ENCODE measurements at regions not wholly inside any gene's neighbourhood (a gene's known extent, or its start where the extent isn't known, plus 50 kb on each side); places are given as distances from the start of the nearest gene placed in this dataset.

DNA sequence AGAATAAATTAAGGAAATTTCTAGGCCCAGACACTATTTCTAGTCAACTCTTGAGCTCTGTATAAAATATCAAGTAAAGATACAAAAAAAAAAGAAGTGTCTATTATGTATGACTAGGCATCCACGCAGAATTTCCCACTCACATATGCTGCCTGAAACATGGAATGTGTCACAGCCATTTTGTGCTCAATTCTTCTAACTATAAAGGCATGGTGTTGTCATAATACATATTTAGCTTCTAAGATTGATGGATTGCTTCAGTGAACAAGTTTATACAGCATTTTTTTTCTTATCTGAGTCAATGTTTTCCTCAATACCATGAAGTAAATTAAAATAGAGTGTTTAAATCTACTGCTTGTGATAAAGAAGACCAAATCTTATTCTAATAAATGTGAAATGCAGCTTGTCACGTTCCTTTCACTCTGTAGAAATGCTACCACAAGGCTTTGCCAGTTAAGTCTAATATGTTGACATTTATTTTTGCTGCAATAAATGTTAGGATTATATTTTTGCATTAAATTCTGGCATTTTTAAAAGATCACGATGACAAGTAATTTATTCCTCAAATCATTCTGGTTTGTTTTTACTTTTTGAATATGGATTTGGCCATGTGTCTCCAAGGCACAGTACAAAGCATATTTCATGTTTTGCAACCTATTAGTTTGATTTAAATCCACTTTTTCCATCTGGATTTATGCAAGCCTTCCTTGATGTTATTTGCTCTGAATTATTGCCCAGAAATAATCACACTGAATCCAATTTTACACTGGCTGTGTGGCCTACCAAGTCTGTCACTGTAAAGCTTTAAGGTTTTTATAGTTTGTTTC is 1829.0 kb upstream of the PCDH7 start:
- no peak for DNase-seq

DNA sequence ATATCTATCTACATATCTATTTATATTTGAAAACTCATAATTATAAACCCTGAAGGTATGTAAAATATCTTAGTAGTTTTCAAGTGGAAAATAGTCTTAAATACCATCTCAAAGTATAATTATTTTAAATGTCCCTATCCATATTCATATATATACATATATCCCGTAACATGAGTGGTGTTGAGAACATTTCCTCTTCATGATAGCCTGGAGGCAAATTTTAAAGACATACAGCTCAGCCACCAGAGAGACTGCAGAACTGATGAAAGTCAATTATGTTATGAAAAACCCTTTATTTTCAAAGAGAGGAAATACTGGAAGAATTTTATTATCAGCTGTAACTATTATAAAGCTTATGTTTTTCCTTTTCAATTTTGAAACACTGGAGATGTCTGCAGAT is 1806.7 kb upstream of the PCDH7 start:
- DNase-seq, result no peak

GRCh38 chr4:28916585-28916984 is 1803.6 kb upstream of the PCDH7 start:
- DNase-seq, result no peak

GRCh38 chr4:28918871-28919270 is 1801.3 kb upstream of the PCDH7 start:
- no peak for DNase-seq

- no peak for DNase-seq
Observed at GRCh38 chr4:28921886-28922285, 1798.3 kb upstream of the PCDH7 start.

GRCh38 chr4:28926156-28926555 is 1794.0 kb upstream of the PCDH7 start:
- DNase-seq, result no peak

DNA sequence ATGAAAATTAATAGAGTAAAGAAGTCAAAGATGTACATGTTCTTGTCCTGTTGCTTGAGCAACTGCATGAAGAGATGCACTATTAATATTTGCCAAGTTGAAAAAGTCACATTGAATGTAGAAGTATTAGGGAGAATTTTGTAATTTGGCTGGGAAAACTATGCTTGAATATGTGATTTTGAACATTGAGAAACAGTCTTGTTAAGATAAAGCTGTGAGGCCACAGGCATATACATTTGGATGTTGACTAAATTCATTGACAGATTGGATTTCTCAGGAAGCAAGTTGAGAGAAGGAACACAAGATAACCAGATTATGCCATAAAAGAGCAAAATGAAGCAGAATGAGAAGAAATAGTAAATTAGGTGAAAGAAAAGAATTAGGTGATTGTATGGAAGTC is 1777.5 kb upstream of the PCDH7 start:
- DNase-seq, result no peak

DNA sequence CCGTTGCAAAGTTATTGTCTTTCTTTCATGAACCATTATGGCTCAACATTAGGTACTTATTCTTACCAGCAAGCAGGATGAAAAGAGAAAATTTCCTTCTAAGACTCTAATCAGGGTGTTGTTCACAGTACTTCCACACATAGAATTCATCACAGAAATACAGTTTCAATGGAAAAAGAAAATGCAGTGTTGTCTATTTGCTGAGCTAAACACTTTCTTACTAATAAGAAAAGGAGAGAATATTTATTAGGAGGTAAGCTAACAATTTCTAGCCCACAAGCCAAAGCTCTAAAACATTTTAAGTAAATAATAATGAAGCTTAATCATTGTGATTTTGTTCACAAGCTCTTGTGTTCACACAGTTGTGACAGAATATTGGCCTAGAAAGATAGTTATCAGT is 1772.8 kb upstream of the PCDH7 start:
- DNase-seq, result no peak

DNA sequence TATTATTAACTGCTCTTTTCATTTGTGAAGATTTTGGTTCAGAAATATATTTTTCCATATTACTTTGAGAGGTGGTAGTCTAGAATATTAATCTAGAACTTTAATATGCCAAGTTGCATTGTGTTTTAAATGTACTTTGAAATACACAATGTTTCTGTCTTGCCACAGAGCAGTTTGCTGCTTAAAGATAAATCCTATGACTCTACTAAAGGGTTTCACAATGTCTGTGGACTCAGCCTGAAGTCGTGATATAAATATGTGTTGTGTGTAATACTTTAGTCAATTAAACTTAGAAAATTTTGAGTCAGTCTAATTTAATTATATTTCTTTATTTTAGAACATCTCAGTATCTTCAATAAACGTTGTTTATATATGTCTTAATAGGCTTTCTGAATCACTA is 1771.7 kb upstream of the PCDH7 start:
- no peak for DNase-seq

GRCh38 chr4:28966982-28967381 is 1753.2 kb upstream of the PCDH7 start:
- no peak for DNase-seq

GRCh38 chr4:28973587-28974350 is 1746.4 kb upstream of the PCDH7 start:
- no peak for DNase-seq

DNA sequence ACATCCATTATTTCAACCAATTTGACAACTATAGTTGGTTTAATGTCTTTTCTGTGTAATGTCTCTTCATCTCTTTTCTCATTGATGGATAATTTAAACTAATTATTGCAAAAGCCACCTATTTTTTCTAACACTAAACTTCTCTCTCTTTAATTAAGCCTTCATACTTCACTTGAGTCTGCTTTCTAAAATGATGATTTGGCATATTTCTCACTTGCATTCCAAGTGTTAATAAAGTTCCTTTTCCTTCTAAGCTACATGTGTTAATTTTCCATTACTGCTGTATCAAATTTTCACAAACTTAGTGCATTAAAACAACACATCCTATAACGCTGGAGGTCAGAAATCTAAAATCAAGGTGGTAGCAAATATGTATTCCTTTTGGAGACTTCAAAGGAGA is 1743.8 kb upstream of the PCDH7 start:
- DNase-seq, result no peak

GRCh38 chr4:29002151-29002550 is 1718.0 kb upstream of the PCDH7 start:
- no peak for DNase-seq

DNA sequence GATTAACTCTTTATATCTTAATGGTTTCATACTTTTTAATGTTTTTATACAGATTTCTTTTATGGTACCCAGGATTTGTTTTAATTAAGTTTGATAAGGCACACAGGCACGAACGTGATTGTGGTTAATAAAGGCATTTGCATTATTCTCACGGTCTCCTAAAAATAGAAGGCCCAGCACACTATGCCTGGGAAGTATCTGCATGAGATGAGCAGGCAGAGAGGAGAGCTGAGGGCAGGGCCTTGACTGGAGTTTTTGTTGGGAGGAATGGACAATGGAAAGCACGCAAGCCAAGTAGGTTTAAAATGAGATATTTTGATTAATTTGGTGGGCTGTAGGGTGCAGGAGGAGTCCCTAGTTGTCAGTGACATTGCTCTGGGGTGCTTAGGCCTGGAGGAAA is 1714.3 kb upstream of the PCDH7 start:
- DNase-seq, result no peak

GRCh38 chr4:29009908-29010307 is 1710.3 kb upstream of the PCDH7 start:
- DNase-seq, result peak in 1 of 2 donors; percentile 0

- DNase-seq, result no peak
Observed at GRCh38 chr4:29013341-29013740, 1706.8 kb upstream of the PCDH7 start.

DNA sequence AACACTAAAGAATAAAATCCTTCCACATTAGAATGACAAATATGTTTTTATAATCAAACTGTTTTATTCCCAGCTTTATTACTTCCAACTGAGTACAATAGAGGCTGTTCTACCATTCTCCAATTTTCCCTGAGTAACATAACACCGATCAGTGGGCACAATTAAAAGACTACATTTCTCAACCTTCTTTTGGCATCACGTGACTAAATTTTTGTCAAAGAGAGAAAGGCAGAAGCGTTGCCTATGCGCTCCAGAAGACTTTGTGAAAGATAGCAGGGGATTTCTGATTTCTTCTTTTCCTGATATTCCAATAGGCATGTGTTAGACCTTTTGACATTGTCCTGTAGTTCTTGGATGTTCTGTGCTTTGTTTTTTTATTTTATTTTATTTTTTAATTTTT is 1705.6 kb upstream of the PCDH7 start:
- no peak for DNase-seq

DNA sequence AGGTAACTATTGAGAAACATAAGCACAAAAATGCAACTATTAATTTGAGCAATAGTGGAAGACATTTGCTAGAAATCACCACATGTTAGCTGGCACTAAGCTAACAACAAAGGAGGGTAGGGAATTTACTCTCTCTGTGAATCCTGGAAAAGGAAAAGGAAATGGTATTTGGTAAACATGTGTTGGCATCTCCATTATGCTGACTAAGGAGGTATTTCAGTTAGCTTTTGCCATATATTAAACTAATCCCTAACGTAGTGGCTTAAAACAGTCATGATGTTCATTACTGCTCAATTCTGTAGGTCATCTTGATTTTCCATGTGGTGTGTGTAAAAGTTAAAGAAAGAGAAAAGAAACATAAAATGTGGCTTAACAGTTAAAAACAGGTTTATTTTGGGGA is 1686.5 kb upstream of the PCDH7 start:
- no peak for DNase-seq

- no peak for DNase-seq
Observed at GRCh38 chr4:29037501-29037900, 1682.7 kb upstream of the PCDH7 start.

GRCh38 chr4:29043411-29043810 is 1676.8 kb upstream of the PCDH7 start:
- no peak for DNase-seq

- peak; percentile 7 to 51 for DNase-seq
Observed at GRCh38 chr4:29046186-29046585, 1674.0 kb upstream of the PCDH7 start.

- DNase-seq, result no peak
Observed at GRCh38 chr4:29046781-29047180, 1673.4 kb upstream of the PCDH7 start.

DNA sequence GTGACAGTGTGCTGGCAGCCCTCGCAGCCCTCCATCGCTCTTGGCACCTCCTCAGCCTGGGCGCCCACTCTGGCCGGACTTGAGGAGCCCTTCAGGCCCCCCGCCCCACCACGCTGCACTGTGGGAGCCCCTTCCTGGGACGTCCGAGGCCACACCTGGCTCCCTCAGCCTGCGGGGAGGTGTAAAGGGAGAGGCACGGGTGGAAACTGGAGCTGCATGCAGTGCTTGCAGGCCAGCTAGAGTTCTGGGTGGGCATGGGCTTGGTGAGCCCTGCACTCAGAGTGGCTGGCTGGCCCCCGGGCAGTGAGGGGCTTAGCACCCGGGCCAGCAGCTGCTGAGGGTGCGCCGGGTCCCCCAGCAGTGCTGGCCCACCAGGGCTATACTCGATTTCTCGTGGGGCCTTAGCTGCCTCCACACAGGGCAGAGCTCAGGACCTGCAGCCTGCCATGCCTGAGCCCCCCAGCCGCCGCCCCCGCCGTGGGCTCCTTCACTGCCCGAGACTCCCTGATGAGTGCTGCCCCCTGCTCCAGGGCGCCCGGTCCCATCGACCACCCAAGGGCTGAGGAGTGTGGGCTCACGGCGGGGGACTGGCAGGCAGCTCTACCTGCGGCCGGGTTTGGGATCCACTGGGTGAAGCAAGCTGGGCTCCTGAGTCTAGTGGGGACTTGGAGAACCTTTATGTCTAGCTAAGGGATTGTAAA is 1672.7 kb upstream of the PCDH7 start:
- DNase-seq, result no peak
